GM23338 (cell line): ENCODE measurements at regions not wholly inside any gene's neighbourhood (a gene's known extent, or its start where the extent isn't known, plus 50 kb on each side); places are given as distances from the start of the nearest gene placed in this dataset.

Experiments
- CREB1 ChIP-seq: fragments of 250-450 bp; sonication (Bioruptor Pico); IDR thresholded peaks from 2 replicates; pipeline ENCODE4 v1.5.0; 2020; ENCODE audit warnings: low read depth, mild to moderate bottlenecking, moderate library complexity
- CTCF ChIP-seq, 2 experiments: fragments of 200-600 bp in 1 of 2; sonication (generic) in 1 of 2; conservative IDR thresholded peaks; 2 replicates each; pipeline versions ENCODE4 v1.5.1 to v1.6.1; 2016 to 2017; ENCODE audit warnings: antibody characterized with exemption in 2 of 2, low read depth in 2 of 2, mild to moderate bottlenecking in 2 of 2, moderate library complexity in 1 of 2
- TF ChIP-seq, protein P1 (sequence below): IDR thresholded peaks from one replicate; pipeline ENCODE4 v1.6.1; 2018; ENCODE audit warnings: antibody characterized with exemption; ENCODE audit not compliant: unreplicated experiment

GRCh38 chr2:122138561-122138960 lies 383.1 kb downstream of the TSN start:
- no peak for TF ChIP-seq CREB1 (CRISPR knock-in tag)
- no peak for TF ChIP-seq CTCF (conservative IDR thresholded peaks at IDR 0.05; ENCODE audit: low read depth in 2 of 2)
- TF ChIP-seq, protein P1, sequence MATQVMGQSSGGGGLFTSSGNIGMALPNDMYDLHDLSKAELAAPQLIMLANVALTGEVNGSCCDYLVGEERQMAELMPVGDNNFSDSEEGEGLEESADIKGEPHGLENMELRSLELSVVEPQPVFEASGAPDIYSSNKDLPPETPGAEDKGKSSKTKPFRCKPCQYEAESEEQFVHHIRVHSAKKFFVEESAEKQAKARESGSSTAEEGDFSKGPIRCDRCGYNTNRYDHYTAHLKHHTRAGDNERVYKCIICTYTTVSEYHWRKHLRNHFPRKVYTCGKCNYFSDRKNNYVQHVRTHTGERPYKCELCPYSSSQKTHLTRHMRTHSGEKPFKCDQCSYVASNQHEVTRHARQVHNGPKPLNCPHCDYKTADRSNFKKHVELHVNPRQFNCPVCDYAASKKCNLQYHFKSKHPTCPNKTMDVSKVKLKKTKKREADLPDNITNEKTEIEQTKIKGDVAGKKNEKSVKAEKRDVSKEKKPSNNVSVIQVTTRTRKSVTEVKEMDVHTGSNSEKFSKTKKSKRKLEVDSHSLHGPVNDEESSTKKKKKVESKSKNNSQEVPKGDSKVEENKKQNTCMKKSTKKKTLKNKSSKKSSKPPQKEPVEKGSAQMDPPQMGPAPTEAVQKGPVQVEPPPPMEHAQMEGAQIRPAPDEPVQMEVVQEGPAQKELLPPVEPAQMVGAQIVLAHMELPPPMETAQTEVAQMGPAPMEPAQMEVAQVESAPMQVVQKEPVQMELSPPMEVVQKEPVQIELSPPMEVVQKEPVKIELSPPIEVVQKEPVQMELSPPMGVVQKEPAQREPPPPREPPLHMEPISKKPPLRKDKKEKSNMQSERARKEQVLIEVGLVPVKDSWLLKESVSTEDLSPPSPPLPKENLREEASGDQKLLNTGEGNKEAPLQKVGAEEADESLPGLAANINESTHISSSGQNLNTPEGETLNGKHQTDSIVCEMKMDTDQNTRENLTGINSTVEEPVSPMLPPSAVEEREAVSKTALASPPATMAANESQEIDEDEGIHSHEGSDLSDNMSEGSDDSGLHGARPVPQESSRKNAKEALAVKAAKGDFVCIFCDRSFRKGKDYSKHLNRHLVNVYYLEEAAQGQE: no peak
